Caco-2 (cell line): ENCODE measurements at regions not wholly inside any gene's neighbourhood (a gene's known extent, or its start where the extent isn't known, plus 50 kb on each side); places are given as distances from the start of the nearest gene placed in this dataset.
A peak's percentile ranks its signal among the peaks of the same experiment; 100 is the strongest.

Experiments
- BruUV-seq: library from RNA; stranded (reverse); fragments of 400-500 nt; replicated peaks from 2 replicates; lab custom pipeline; 2021; lab: Mats Ljungman, UMichigan
- CTCF ChIA-PET: fragments of 300-600 bp; sonication (Branson Sonifier 250); formaldehyde crosslinking; loops from one replicate; lab custom pipeline; 2022; ENCODE audit warnings: antibody characterized with exemption; lab: Charles Lee
- POLR2A ChIA-PET: fragments of 300-600 bp; sonication (Branson Sonifier 250); formaldehyde crosslinking; loops from one replicate; lab custom pipeline; 2022; ENCODE audit warnings: antibody characterized with exemption; lab: Charles Lee
- DNase-seq, 2 experiments: peaks; one replicate each; pipeline versions ENCODE4 v3.0.0 to v3.0.0-alpha.2; 2020 to 2022
- H3K27me3 ChIP-seq: replicated peaks from 2 replicates; pipeline ENCODE4 v1.6.0; 2011; ENCODE audit warnings: low read length; ENCODE audit not compliant: control insufficient read depth, insufficient read depth
- H3K36me3 ChIP-seq: 2 replicates; pipeline ENCODE4 v1.5.1; 2011; ENCODE audit warnings: low read length; ENCODE audit not compliant: control insufficient read depth, insufficient read depth
- H3K4me1 ChIP-seq: fragments of 250-450 bp; sonication (Bioruptor Pico); 2 replicates; pipeline ENCODE4 v1.5.1; 2020; ENCODE audit warnings: mild to moderate bottlenecking
- H3K4me3 ChIP-seq: 2 replicates; pipeline ENCODE4 v1.5.1; 2011; ENCODE audit warnings: low read depth, mild to moderate bottlenecking, control low read depth, low read length
- H3K9me3 ChIP-seq: fragments of 250-450 bp; sonication (Bioruptor Pico); 2 replicates; pipeline ENCODE4 v1.5.1; 2020; ENCODE audit warnings: mild to moderate bottlenecking, moderate library complexity
- H3K27ac Mint-ChIP-seq: one replicate; pipeline ENCODE4 v1.8.0; 2022; ENCODE audit warnings: mixed read lengths; ENCODE audit not compliant: unreplicated experiment
- H3K27me3 Mint-ChIP-seq: one replicate; pipeline ENCODE4 v1.8.0; 2022; ENCODE audit warnings: mixed read lengths; ENCODE audit not compliant: insufficient read depth, unreplicated experiment
- H3K36me3 Mint-ChIP-seq: one replicate; pipeline ENCODE4 v1.8.0; 2022; ENCODE audit warnings: mild to moderate bottlenecking, mixed read lengths; ENCODE audit not compliant: insufficient read depth, unreplicated experiment
- H3K4me1 Mint-ChIP-seq: one replicate; pipeline ENCODE4 v1.8.0; 2022; ENCODE audit warnings: low read depth, mixed read lengths; ENCODE audit not compliant: unreplicated experiment
- H3K4me3 Mint-ChIP-seq: one replicate; pipeline ENCODE4 v1.8.0; 2022; ENCODE audit warnings: mild to moderate bottlenecking, moderate library complexity, mixed read lengths; ENCODE audit not compliant: unreplicated experiment
- H3K9me3 Mint-ChIP-seq: one replicate; pipeline ENCODE4 v1.8.0; 2022; ENCODE audit warnings: mixed read lengths; ENCODE audit not compliant: unreplicated experiment
- intact Hi-C: fragments of 100-400 bp; cut with micrococcal nuclease; formaldehyde crosslinking; loops from one replicate; pipeline ENCODE4 v1.10.0; 2022; ENCODE audit not compliant: unreplicated experiment
- TF ChIP-seq, protein P1 (sequence below), 2 experiments: fragments of 200-600 bp in 1 of 2; IDR thresholded peaks; 1 replicate in 1 of 2; 2 replicates in 1 of 2; pipeline versions ENCODE4 v1.5.1 to v1.8.0; 2011 to 2022; ENCODE audit warnings: antibody characterized with exemption in 1 of 2, control low read depth in 1 of 2, inconsistent platforms in 1 of 2, low read depth in 1 of 2, low read length in 1 of 2, mild to moderate bottlenecking in 1 of 2, moderate library complexity in 1 of 2; ENCODE audit not compliant: insufficient read depth in 1 of 2, severe bottlenecking in 1 of 2, unreplicated experiment in 1 of 2

DNA sequence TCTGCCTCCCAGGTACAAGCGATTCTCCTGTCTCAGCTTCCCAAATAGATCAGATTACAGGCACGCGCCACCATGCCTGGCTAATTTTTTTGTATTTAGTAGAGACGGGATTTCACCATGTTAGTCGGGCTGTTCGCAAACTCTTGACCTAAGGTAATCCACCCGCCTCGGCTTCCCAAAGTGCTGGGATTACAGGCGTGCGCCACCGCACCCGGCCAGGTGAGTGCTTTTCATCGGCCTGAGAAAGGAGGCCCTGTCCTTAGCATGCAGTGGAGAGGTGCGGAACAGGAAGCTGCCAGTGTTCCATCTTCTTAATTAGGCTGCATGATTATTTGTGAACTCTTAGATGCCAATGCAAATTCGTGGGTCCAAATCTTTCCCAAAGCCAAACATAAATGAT is 125.7 kb upstream of the THSD7B start:
- Histone ChIP-seq H3K9me3 (0 out of 2 replicates have a peak, but pooled peaks cover 3% of the 10 kb centered on the region), H3K4me3 (no peak overlapping the region), H3K36me3 (no peaks in the 10 kb centered on the region), H3K4me1 (peaks cover 5% of the 10 kb centered on the region), H3K27me3 (no peaks in the 10 kb centered on the region)
- Mint-ChIP-seq H3K27ac (no peak overlapping the region), H3K27me3 (no peaks in the 10 kb centered on the region), H3K9me3 (peaks cover 9% of the 10 kb centered on the region), H3K4me3 (no peak overlapping the region), H3K36me3 (no peaks in the 10 kb centered on the region), H3K4me1 (no peaks in the 10 kb centered on the region)
- intact Hi-C loops = no loop called here
- TF ChIP-seq, protein P1, sequence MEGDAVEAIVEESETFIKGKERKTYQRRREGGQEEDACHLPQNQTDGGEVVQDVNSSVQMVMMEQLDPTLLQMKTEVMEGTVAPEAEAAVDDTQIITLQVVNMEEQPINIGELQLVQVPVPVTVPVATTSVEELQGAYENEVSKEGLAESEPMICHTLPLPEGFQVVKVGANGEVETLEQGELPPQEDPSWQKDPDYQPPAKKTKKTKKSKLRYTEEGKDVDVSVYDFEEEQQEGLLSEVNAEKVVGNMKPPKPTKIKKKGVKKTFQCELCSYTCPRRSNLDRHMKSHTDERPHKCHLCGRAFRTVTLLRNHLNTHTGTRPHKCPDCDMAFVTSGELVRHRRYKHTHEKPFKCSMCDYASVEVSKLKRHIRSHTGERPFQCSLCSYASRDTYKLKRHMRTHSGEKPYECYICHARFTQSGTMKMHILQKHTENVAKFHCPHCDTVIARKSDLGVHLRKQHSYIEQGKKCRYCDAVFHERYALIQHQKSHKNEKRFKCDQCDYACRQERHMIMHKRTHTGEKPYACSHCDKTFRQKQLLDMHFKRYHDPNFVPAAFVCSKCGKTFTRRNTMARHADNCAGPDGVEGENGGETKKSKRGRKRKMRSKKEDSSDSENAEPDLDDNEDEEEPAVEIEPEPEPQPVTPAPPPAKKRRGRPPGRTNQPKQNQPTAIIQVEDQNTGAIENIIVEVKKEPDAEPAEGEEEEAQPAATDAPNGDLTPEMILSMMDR (IDR thresholded peaks at IDR 0.05; ENCODE audit: insufficient read depth in 1 of 2, low read depth in 1 of 2, low read length in 1 of 2, severe bottlenecking in 1 of 2, unreplicated experiment in 1 of 2) = no peak
- BruUV-seq = no TSS peak
- DNase-seq = no peak
- POLR2A ChIA-PET = no interaction called here
- CTCF ChIA-PET = no interaction called here

DNA sequence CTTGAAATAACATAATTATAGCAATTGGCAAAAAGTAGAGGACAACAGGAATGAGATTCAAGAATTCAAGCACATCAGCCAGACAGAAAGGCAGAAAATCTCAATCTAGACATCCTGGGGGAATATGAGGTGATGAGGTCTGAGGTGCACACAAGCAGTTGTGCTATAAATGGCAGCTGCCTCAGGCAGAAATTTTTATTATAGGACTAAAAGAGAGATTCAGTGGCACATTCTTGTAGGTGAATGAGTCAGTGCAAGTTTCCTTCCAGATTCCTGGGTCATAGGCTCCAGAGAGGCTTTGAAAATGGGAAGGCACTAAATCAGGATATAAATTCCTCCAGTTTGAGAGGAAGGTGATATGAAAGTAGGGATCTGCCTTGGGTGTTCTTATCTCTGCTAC is 127.2 kb upstream of the THSD7B start:
- H3K27me3 Mint-ChIP-seq = no peaks in the 10 kb centered on the region
- Histone ChIP-seq H3K9me3 (0 out of 2 replicates have a peak, but pooled peaks cover 3% of the 10 kb centered on the region), H3K27me3 (no peaks in the 10 kb centered on the region), H3K4me3 (no peak overlapping the region), H3K36me3 (no peaks in the 10 kb centered on the region), H3K4me1 (peaks cover 14% of the 10 kb centered on the region)
- no peak overlapping the region for H3K27ac Mint-ChIP-seq
- TF ChIP-seq, protein P1 (IDR thresholded peaks at IDR 0.05; ENCODE audit: insufficient read depth in 1 of 2, low read depth in 1 of 2, low read length in 1 of 2, severe bottlenecking in 1 of 2, unreplicated experiment in 1 of 2) = no peak
- intact Hi-C loops = no loop called here
- DNase-seq = peak in 1 of 2 experiments; percentile 8
- CTCF ChIA-PET = no interaction called here
- no TSS peak for BruUV-seq
- H3K4me1 Mint-ChIP-seq = peaks cover 10% of the 10 kb centered on the region
- H3K9me3 Mint-ChIP-seq = peaks cover 9% of the 10 kb centered on the region
- POLR2A ChIA-PET = no interaction called here
- no peaks in the 10 kb centered on the region for H3K36me3 Mint-ChIP-seq
- H3K4me3 Mint-ChIP-seq = no peak overlapping the region

DNA sequence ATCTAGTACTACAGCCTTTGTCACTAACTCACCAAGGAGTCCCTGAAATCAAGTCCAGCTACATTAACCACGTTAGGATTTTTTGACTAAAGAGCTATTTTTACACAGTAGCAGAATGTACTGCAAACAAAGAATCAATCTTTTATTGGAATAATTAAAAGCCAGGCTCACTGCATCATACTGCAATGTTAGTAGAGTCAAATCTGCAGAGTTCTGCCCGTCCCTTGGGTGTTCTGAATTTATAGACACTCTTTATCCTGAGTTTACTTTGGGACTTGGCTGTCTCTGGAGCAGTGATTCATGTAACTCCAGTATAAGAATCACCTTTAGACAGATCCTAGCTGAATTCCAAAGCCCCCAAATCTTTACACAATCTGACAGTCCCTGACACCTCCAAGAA is 127.9 kb upstream of the THSD7B start:
- Histone ChIP-seq H3K9me3 (0 out of 2 replicates have a peak, but pooled peaks cover 3% of the 10 kb centered on the region), H3K4me1 (peaks cover 14% of the 10 kb centered on the region), H3K36me3 (no peaks in the 10 kb centered on the region), H3K27me3 (no peaks in the 10 kb centered on the region), H3K4me3 (no peak overlapping the region)
- intact Hi-C loops = no loop called here
- H3K36me3 Mint-ChIP-seq = no peaks in the 10 kb centered on the region
- H3K9me3 Mint-ChIP-seq = peaks cover 2% of the 10 kb centered on the region
- BruUV-seq = no TSS peak
- TF ChIP-seq, protein P1 (IDR thresholded peaks at IDR 0.05; ENCODE audit: insufficient read depth in 1 of 2, low read depth in 1 of 2, low read length in 1 of 2, severe bottlenecking in 1 of 2, unreplicated experiment in 1 of 2) = no peak
- no peak overlapping the region for H3K27ac Mint-ChIP-seq
- no peak overlapping the region for H3K4me3 Mint-ChIP-seq
- ChIA-PET POLR2A (no interaction called here), CTCF (no interaction called here)
- no peaks in the 10 kb centered on the region for H3K27me3 Mint-ChIP-seq
- no peak for DNase-seq
- peaks cover 10% of the 10 kb centered on the region for H3K4me1 Mint-ChIP-seq
